ENCODE measurements at regions not wholly inside any gene's neighbourhood (a gene's known extent, or its start where the extent isn't known, plus 50 kb on each side); places are given as distances from the start of the nearest gene placed in this dataset.

GRCh38 chr2:60612033-60612432, 58.6 kb upstream of the BCL11A start:
- H3K27ac Mint-ChIP-seq = no peak overlapping the region

DNA sequence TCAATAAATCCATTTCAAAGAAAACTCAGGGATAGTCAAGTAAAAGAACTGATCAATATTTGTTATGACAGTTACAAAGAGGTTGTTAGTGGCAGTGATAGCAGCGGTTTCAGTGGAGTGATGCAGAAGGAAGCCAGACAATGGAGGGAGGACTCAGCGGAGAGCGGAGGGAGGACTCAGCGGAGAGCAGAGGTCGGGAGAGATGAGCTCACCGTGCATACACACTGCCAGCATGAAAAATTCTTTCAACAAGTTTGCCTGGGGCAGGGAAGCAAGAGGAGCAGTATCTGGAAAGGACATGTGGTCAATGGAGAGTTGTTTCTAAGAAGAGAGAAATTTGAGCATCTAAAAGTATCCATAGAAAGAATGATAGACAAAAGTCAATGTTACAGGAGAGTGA, 60.9 kb upstream of the BCL11A start:
- no peaks in the 10 kb centered on the region for H3K36me3 ChIP-seq (ENCODE audit: insufficient read depth)
- 0 out of 2 replicates have a peak, but pooled peaks cover 2% of the 10 kb centered on the region for H3K9me2 ChIP-seq (ENCODE audit: insufficient read depth)
- H3K27me3 Mint-ChIP-seq (ENCODE audit: insufficient read depth, low read depth, poor library complexity) = peaks cover 4% of the 10 kb centered on the region
- H3K27ac ChIP-seq (ENCODE audit: low read depth) = no peak overlapping the region
- DNase-seq (ENCODE audit: low spot score) (no peak), ATAC-seq (no peak)
- H3K27me3 ChIP-seq (ENCODE audit: insufficient read depth) = no peaks in the 10 kb centered on the region
- H3K27ac Mint-ChIP-seq = no peak overlapping the region
- no peaks in the 10 kb centered on the region for H3K79me2 ChIP-seq (replicated peaks; ENCODE audit: insufficient read depth)
- TF ChIP-seq, protein P1, sequence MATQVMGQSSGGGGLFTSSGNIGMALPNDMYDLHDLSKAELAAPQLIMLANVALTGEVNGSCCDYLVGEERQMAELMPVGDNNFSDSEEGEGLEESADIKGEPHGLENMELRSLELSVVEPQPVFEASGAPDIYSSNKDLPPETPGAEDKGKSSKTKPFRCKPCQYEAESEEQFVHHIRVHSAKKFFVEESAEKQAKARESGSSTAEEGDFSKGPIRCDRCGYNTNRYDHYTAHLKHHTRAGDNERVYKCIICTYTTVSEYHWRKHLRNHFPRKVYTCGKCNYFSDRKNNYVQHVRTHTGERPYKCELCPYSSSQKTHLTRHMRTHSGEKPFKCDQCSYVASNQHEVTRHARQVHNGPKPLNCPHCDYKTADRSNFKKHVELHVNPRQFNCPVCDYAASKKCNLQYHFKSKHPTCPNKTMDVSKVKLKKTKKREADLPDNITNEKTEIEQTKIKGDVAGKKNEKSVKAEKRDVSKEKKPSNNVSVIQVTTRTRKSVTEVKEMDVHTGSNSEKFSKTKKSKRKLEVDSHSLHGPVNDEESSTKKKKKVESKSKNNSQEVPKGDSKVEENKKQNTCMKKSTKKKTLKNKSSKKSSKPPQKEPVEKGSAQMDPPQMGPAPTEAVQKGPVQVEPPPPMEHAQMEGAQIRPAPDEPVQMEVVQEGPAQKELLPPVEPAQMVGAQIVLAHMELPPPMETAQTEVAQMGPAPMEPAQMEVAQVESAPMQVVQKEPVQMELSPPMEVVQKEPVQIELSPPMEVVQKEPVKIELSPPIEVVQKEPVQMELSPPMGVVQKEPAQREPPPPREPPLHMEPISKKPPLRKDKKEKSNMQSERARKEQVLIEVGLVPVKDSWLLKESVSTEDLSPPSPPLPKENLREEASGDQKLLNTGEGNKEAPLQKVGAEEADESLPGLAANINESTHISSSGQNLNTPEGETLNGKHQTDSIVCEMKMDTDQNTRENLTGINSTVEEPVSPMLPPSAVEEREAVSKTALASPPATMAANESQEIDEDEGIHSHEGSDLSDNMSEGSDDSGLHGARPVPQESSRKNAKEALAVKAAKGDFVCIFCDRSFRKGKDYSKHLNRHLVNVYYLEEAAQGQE (IDR thresholded peaks at IDR 0.05; ENCODE audit: unreplicated experiment) = no peak
- H3K4me1 Mint-ChIP-seq = peaks cover 5% of the 10 kb centered on the region; the same call in 2 of the 3 replicates
- no peaks in the 10 kb centered on the region for H3K9me3 Mint-ChIP-seq
- H3F3A ChIP-seq (replicated peaks; ENCODE audit: low read depth) = no peaks in the 10 kb centered on the region
- H3K4me1 ChIP-seq (ENCODE audit: insufficient read depth) = no peaks in the 10 kb centered on the region
- H3K4me2 ChIP-seq = no peak overlapping the region
- H3K4me3 Mint-ChIP-seq = no peak overlapping the region
- no peaks in the 10 kb centered on the region for H4K20me1 ChIP-seq (replicated peaks; ENCODE audit: insufficient read depth)
- H3K36me3 Mint-ChIP-seq (ENCODE audit: low read depth) = no peaks in the 10 kb centered on the region
- no peak overlapping the region for H3K4me3 ChIP-seq
- H2AFZ ChIP-seq = no peak overlapping the region

More at GRCh38 chr2:60612033-60612432, 58.6 kb upstream of the BCL11A start:
- Mint-ChIP-seq H3K36me3 (ENCODE audit: low read depth) (no peaks in the 10 kb centered on the region; the same call in 2 of the 3 replicates), H3K4me1 (peaks cover 11% of the 10 kb centered on the region; the same call in 2 of the 3 replicates), H3K4me3 (no peak overlapping the region), H3K27me3 (ENCODE audit: insufficient read depth, low read depth, poor library complexity) (peaks cover 3% of the 10 kb centered on the region), H3K9me3 (no peaks in the 10 kb centered on the region)
- Histone ChIP-seq H4K20me1 (replicated peaks; ENCODE audit: insufficient read depth) (no peaks in the 10 kb centered on the region), H3K36me3 (ENCODE audit: insufficient read depth) (no peaks in the 10 kb centered on the region), H3K4me3 (no peak overlapping the region), H3F3A (replicated peaks; ENCODE audit: low read depth) (no peaks in the 10 kb centered on the region), H2AFZ (no peak overlapping the region), H3K9me2 (ENCODE audit: insufficient read depth) (0 out of 2 replicates have a peak, but pooled peaks cover 2% of the 10 kb centered on the region), H3K4me1 (ENCODE audit: insufficient read depth) (no peaks in the 10 kb centered on the region), H3K27me3 (ENCODE audit: insufficient read depth) (no peaks in the 10 kb centered on the region), H3K27ac (ENCODE audit: low read depth) (no peak overlapping the region), H3K4me2 (no peak overlapping the region), H3K79me2 (replicated peaks; ENCODE audit: insufficient read depth) (no peaks in the 10 kb centered on the region)
- TF ChIP-seq ZNF331 (CRISPR knock-in tag; IDR thresholded peaks at IDR 0.05; ENCODE audit: low read depth) (no peak), EZH2 (IDR thresholded peaks at IDR 0.05; ENCODE audit: low read depth, unreplicated experiment) (no peak), NANOG (IDR thresholded peaks at IDR 0.05; ENCODE audit: borderline replicate concordance) (no peak), STAT1 (IDR thresholded peaks at IDR 0.05; ENCODE audit: unreplicated experiment) (no peak), POLR2AphosphoS5 (IDR thresholded peaks at IDR 0.05; ENCODE audit: low read depth) (no peak)
- no peak for DNase-seq (ENCODE audit: low spot score)
- no peak for ATAC-seq
